HL-60 (cell line): ENCODE measurements at regions not wholly inside any gene's neighbourhood (a gene's known extent, or its start where the extent isn't known, plus 50 kb on each side); places are given as distances from the start of the nearest gene placed in this dataset.

Experiments used
- SPI1 ChIP-seq: IDR thresholded peaks from 2 replicates; pipeline ENCODE4 v1.6.1; 2012; ENCODE audit warnings: low read depth, mild to moderate bottlenecking, borderline replicate concordance
- TF ChIP-seq, protein P1 (sequence below): IDR thresholded peaks from one replicate; pipeline ENCODE4 v1.5.1; 2011; ENCODE audit warnings: low read length, control low read depth, inconsistent platforms; ENCODE audit not compliant: insufficient read depth

GRCh38 chr16:8087146-8087545 is 503.2 kb downstream of the TMEM114 start:
- TF ChIP-seq, protein P1, sequence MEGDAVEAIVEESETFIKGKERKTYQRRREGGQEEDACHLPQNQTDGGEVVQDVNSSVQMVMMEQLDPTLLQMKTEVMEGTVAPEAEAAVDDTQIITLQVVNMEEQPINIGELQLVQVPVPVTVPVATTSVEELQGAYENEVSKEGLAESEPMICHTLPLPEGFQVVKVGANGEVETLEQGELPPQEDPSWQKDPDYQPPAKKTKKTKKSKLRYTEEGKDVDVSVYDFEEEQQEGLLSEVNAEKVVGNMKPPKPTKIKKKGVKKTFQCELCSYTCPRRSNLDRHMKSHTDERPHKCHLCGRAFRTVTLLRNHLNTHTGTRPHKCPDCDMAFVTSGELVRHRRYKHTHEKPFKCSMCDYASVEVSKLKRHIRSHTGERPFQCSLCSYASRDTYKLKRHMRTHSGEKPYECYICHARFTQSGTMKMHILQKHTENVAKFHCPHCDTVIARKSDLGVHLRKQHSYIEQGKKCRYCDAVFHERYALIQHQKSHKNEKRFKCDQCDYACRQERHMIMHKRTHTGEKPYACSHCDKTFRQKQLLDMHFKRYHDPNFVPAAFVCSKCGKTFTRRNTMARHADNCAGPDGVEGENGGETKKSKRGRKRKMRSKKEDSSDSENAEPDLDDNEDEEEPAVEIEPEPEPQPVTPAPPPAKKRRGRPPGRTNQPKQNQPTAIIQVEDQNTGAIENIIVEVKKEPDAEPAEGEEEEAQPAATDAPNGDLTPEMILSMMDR: no peak
- no peak for TF ChIP-seq SPI1
